ENCODE measurements at regions not wholly inside any gene's neighbourhood (a gene's known extent, or its start where the extent isn't known, plus 50 kb on each side); places are given as distances from the start of the nearest gene placed in this dataset.
"Not testable (repeated sequence)": the region's sequence is repeated elsewhere in the genome, so short reads cannot be mapped to it uniquely, and the experiment has no call there.

DNA sequence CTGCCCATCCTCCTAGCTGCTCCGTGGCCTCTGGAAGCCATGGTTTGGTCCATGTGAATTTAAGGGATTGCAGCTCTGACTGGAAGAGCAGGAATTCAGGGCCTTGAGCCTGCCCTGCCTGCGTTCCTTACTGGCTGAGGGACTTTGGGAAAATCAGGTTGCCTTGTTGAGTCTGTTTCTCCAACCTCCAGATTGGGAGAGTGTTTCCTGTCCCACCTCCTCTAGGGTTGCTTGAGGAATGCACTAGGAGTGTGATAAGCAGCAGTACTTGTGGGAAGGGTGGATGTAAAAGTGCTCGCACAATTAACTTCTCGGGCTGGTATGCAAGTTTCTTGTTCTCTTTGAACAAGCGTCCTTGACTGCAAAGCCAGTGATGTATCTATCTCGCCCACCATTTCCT is 84.4 kb upstream of the YWHAQ start:
- Histone ChIP-seq H3K4me3 (no peak overlapping the region), H3K27ac (no peak overlapping the region)
- DNase-seq (ENCODE audit: low spot score), result no peak
- TF ChIP-seq CTCF (IDR thresholded peaks at IDR 0.05), result no peak

GRCh38 chr2:9717886-9718451 is 87.2 kb upstream of the YWHAQ start:
- Histone ChIP-seq H3K4me3 (no peak overlapping the region), H3K27ac (no peak overlapping the region)
- no peak for DNase-seq (ENCODE audit: low spot score)
- TF ChIP-seq CTCF (IDR thresholded peaks at IDR 0.05), result no peak

DNA sequence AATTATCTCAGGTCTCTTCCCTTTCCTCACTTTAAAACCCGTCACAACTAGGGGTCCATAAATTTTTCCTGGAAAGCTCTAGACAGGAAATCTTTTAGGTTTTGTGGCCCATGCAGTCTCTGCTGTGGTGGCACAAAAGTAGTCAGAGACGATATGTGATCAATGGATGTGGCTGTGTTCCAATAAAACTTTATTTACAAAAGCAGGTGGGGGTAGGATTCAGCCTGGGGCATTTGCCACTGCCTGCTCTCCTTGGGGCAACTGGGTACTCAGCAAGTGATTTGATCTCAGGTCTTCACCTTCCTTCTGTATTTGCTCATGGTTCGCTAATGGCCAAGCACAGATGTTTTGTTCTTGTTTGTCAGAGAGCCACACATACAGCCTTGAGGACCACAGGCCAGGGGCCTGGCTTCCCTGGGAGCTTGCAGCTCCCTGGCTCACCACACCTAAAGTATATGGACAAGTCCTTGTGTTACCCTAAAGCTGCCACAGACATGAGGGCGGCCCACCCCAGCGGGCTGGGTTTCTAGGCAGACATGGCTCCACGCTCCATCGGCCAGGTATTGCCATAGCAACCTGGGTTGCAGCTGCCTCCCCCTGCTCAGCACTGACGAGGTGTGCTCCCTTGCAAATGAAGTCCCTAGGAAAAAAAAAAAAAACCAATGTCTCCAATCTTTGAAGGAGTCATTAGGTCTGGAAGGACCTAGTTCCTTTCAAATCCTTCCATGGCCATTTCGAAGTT is 89.7 kb upstream of the YWHAQ start:
- no peak for TF ChIP-seq CTCF (IDR thresholded peaks at IDR 0.05)
- no peak overlapping the region for H3K27ac ChIP-seq
- H3K4me3 ChIP-seq, result no peak overlapping the region
- no peak for DNase-seq (ENCODE audit: low spot score)

- no peak for DNase-seq (ENCODE audit: low spot score)
- Histone ChIP-seq H3K27ac (no peak overlapping the region), H3K4me3 (no peak overlapping the region)
- TF ChIP-seq CTCF (IDR thresholded peaks at IDR 0.05), result no peak
Measured at GRCh38 chr2:9721344-9721743, 90.5 kb upstream of the YWHAQ start.

GRCh38 chr2:9722451-9722850 is 91.7 kb upstream of the YWHAQ start:
- no peak for DNase-seq (ENCODE audit: low spot score)
- TF ChIP-seq CTCF (IDR thresholded peaks at IDR 0.05), result no peak
- Histone ChIP-seq H3K27ac (no peak overlapping the region), H3K4me3 (no peak overlapping the region)

GRCh38 chr2:9724565-9724964 is 93.8 kb upstream of the YWHAQ start:
- H3K4me3 ChIP-seq, result no peak overlapping the region
- TF ChIP-seq CTCF (IDR thresholded peaks at IDR 0.05), result no peak
- H3K27ac ChIP-seq, result no peak overlapping the region
- no peak for DNase-seq (ENCODE audit: low spot score)

DNA sequence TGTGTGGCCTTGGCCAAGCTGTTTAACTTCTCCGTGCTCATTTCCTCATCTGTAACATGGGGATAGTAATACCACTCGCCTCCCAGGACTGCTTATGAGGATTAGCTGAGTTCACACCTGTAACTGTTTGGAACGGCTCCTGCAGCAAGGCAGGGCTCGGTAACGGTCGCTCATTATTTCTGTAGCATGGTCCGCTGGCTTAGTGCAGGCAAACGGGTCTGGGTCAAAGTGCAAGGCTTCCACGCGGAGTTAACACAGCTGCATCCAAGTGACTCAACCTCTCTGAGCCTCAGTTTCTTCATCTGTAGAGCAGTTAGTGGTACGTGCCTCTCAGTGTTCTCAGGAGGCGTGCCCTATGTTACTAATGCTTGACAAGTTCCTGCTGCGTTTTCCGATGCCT is 94.3 kb upstream of the YWHAQ start:
- no peak for DNase-seq (ENCODE audit: low spot score)
- no peak for TF ChIP-seq CTCF (IDR thresholded peaks at IDR 0.05)
- Histone ChIP-seq H3K27ac (no peak overlapping the region), H3K4me3 (no peak overlapping the region)

GRCh38 chr2:9726016-9726415 is 95.2 kb upstream of the YWHAQ start:
- H3K4me3 ChIP-seq; DNase-seq (ENCODE audit: low spot score); H3K27ac ChIP-seq: not testable (repeated sequence)

DNA sequence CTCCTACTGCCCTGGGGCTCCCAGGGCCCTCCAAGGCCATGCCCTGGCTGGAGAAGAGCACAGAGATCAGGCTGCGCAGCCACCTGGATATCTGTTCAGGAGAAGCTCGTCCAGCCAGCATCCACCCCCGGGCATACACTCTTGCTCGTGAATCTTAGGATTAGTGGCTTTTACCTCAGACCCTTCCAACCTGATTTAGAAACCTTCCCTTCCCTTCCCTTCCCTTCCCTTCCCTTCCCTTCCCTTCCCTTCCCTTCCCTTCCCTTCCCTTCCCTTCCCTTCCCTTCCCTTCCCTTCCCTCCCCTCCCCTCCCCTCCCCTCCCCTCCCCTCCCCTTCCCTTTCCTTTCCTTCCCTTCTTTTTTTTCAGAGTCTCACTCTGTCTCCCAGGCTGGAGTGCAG is 99.7 kb upstream of the YWHAQ start:
- DNase-seq (ENCODE audit: low spot score); H3K4me3 ChIP-seq; H3K27ac ChIP-seq: not testable (repeated sequence)
